HCT116 (cell line): ENCODE measurements at regions not wholly inside any gene's neighbourhood (a gene's known extent, or its start where the extent isn't known, plus 50 kb on each side); places are given as distances from the start of the nearest gene placed in this dataset.

ENCODE experiments used
- ATAC-seq: fragments of 200-7000 bp; cut with Tn5 transposase; 2 replicates; pipeline ENCODE4 v1.9.1; 2020; ENCODE audit warnings: mild to moderate bottlenecking, moderate library complexity
- BruUV-seq: library from RNA; stranded (reverse); fragments of 400-500 nt; replicated peaks from 2 replicates; lab custom pipeline; 2021; lab: Mats Ljungman, UMichigan
- CTCF ChIA-PET: fragments of 300-600 bp; sonication (Branson Sonifier 250); formaldehyde crosslinking; loops from one replicate; lab custom pipeline; 2021; ENCODE audit warnings: antibody characterized with exemption; lab: Charles Lee
- POLR2A ChIA-PET: fragments of 300-600, 350-600 bp; sonication (Branson Sonifier 250); formaldehyde crosslinking; loops from one replicate; lab custom pipeline; 2021; ENCODE audit warnings: antibody characterized with exemption; lab: Charles Lee
- RAD21 ChIA-PET, 2 experiments: fragments of 300-600 bp; sonication (Branson Sonifier 250); formaldehyde crosslinking; loops; one replicate each; lab custom pipeline; 2023; ENCODE audit warnings: low total read pairs in 2 of 2; ENCODE audit not compliant: uncharacterized antibody in 2 of 2, unreplicated experiment in 2 of 2, low non-redundant PET in 1 of 2; lab: Charles Lee
- DNase-seq: peaks from one replicate; pipeline ENCODE4 v3.0.0-alpha.2; 2010; ENCODE audit warnings: low read depth, low spot score
- H2AFZ ChIP-seq: fragments of 200-600 bp; shearing (Covaris generic), sonication (generic); 2 replicates; pipeline ENCODE4 v1.6.1; 2017; ENCODE audit warnings: low read depth, mixed run types, mixed read lengths, antibody characterized with exemption, low read length; ENCODE audit not compliant: poor library complexity, severe bottlenecking
- H3K27ac ChIP-seq: 2 replicates; pipeline ENCODE4 v1.5.1; 2012; ENCODE audit warnings: low read depth, low read length
- H3K27me3 ChIP-seq: fragments of 200-600 bp; sonication (generic); 2 replicates; pipeline ENCODE4 v1.6.1; 2016; ENCODE audit warnings: mixed run types, low read length, mixed read lengths; ENCODE audit not compliant: insufficient read depth
- H3K36me3 ChIP-seq, 2 experiments: fragments of 200-500 bp in 1 of 2; fragments of 200-600 bp in 1 of 2; sonication (Bioruptor generic) in 1 of 2; sonication (generic) in 1 of 2; 2 replicates each; pipeline versions ENCODE4 v1.5.1 to v1.6.1; 2014 to 2016; ENCODE audit warnings: low read length in 2 of 2, inconsistent platforms in 1 of 2, mixed read lengths in 1 of 2, mixed run types in 1 of 2; ENCODE audit not compliant: insufficient read depth in 2 of 2, control insufficient read depth in 1 of 2
- H3K4me1 ChIP-seq, 2 experiments: fragments of 200-600 bp in 1 of 2; sonication (generic) in 1 of 2; 2 replicates each; pipeline versions ENCODE4 v1.5.1 to v1.6.1; 2012 to 2017; ENCODE audit warnings: low read length in 2 of 2, inconsistent platforms in 1 of 2, mild to moderate bottlenecking in 1 of 2, mixed read lengths in 1 of 2, mixed run types in 1 of 2, moderate library complexity in 1 of 2; ENCODE audit not compliant: insufficient read depth in 2 of 2, control insufficient read depth in 1 of 2
- H3K4me2 ChIP-seq: fragments of 200-600 bp; sonication (generic); 2 replicates; pipeline ENCODE4 v1.6.1; 2017; ENCODE audit warnings: mixed run types, low read length, mixed read lengths
- H3K4me3 ChIP-seq, 2 experiments: fragments of 200-600 bp in 1 of 2; sonication (generic) in 1 of 2; replicated peaks in 1 of 2; 2 replicates each; pipeline ENCODE4 v1.5.1; 2011 to 2016; ENCODE audit warnings: low read length in 2 of 2, control low read depth in 1 of 2, low read depth in 1 of 2, mild to moderate bottlenecking in 1 of 2, mixed read lengths in 1 of 2, mixed run types in 1 of 2
- H3K79me2 ChIP-seq: fragments of 200-600 bp; sonication (generic); 2 replicates; pipeline ENCODE4 v1.6.1; 2017; ENCODE audit warnings: mild to moderate bottlenecking, mixed run types, low read length, moderate library complexity, mixed read lengths; ENCODE audit not compliant: insufficient read depth
- H3K9ac ChIP-seq: fragments of 200-600 bp; sonication (generic); 2 replicates; pipeline ENCODE4 v1.6.1; 2016; ENCODE audit warnings: low read length, mixed read lengths
- H3K9me2 ChIP-seq: fragments of 200-600 bp; sonication (generic), shearing (Covaris generic); 2 replicates; pipeline ENCODE4 v1.6.1; 2017; ENCODE audit warnings: mixed run types, mild to moderate bottlenecking, moderate library complexity; ENCODE audit not compliant: insufficient read depth
- H3K9me3 ChIP-seq, 2 experiments: fragments of 200-500 bp in 1 of 2; fragments of 200-600 bp in 1 of 2; sonication (Bioruptor generic) in 1 of 2; sonication (generic) in 1 of 2; 2 replicates each; pipeline ENCODE4 v1.6.1; 2014 to 2017; ENCODE audit warnings: low read length in 2 of 2, mixed read lengths in 2 of 2, inconsistent platforms in 1 of 2, low read depth in 1 of 2, mild to moderate bottlenecking in 1 of 2, mixed run types in 1 of 2, moderate library complexity in 1 of 2; ENCODE audit not compliant: control insufficient read depth in 1 of 2, insufficient read depth in 1 of 2
- H4K20me1 ChIP-seq: fragments of 200-600 bp; sonication (generic), shearing (Covaris generic); 2 replicates; pipeline ENCODE4 v1.6.1; 2017; ENCODE audit warnings: mixed run types, mild to moderate bottlenecking, moderate library complexity; ENCODE audit not compliant: insufficient read depth
- CBX3 ChIP-seq: IDR thresholded peaks from 2 replicates; pipeline ENCODE4 v1.6.1; 2012; ENCODE audit warnings: low read depth
- EGR1 ChIP-seq: IDR thresholded peaks from 2 replicates; pipeline ENCODE4 v1.6.1; 2012; ENCODE audit warnings: low read depth
- ELF1 ChIP-seq: IDR thresholded peaks from 2 replicates; pipeline ENCODE4 v1.6.1; 2012; ENCODE audit warnings: low read depth, borderline replicate concordance
- EZH2 ChIP-seq: fragments of 200-600 bp; sonication (generic); IDR thresholded peaks from 2 replicates; pipeline ENCODE4 v1.6.1; 2017; ENCODE audit warnings: antibody characterized with exemption, mixed run types
- EZH2phosphoT487 ChIP-seq: fragments of 200-600 bp; IDR thresholded peaks from 2 replicates; pipeline ENCODE4 v1.6.1; 2018; ENCODE audit warnings: antibody characterized with exemption, borderline replicate concordance
- FOSL1 ChIP-seq: IDR thresholded peaks from 2 replicates; pipeline ENCODE4 v1.6.1; 2012; ENCODE audit warnings: low read depth
- JUND ChIP-seq: IDR thresholded peaks from 2 replicates; pipeline ENCODE4 v1.6.1; 2012
- POLR2A ChIP-seq: IDR thresholded peaks from 2 replicates; pipeline ENCODE4 v1.7.0; 2011; ENCODE audit warnings: borderline replicate concordance; ENCODE audit not compliant: insufficient read depth, insufficient read length; ENCODE audit errors: extremely low read depth
- POLR2AphosphoS5 ChIP-seq: IDR thresholded peaks from 2 replicates; pipeline ENCODE4 v1.6.1; 2011; ENCODE audit warnings: mild to moderate bottlenecking, low read depth, low read length, moderate library complexity
- RAD21 ChIP-seq: IDR thresholded peaks from 2 replicates; pipeline ENCODE4 v1.6.1; 2012; ENCODE audit warnings: low read depth, mild to moderate bottlenecking
- SIN3A ChIP-seq: IDR thresholded peaks from 2 replicates; pipeline ENCODE4 v1.6.1; 2012; ENCODE audit warnings: low read depth
- SP1 ChIP-seq: IDR thresholded peaks from 2 replicates; pipeline ENCODE4 v1.6.1; 2012; ENCODE audit warnings: low read depth
- SRF ChIP-seq: IDR thresholded peaks from 2 replicates; pipeline ENCODE4 v1.6.1; 2012; ENCODE audit warnings: low read depth
- YY1 ChIP-seq: IDR thresholded peaks from 2 replicates; pipeline ENCODE4 v1.6.1; 2011; ENCODE audit warnings: low read length, low read depth, moderate library complexity, mild to moderate bottlenecking; ENCODE audit not compliant: insufficient replicate concordance; ENCODE audit errors: extremely low read depth
- ZFX ChIP-seq: fragments of 450-650 bp; IDR thresholded peaks from 2 replicates; pipeline ENCODE4 v1.6.1; 2017
- intact Hi-C: fragments of 100-400 bp; cut with micrococcal nuclease; formaldehyde crosslinking; loops from 2 replicates; pipeline ENCODE4 v1.10.0; 2022
- TF ChIP-seq, protein P1 (sequence below): IDR thresholded peaks from 2 replicates; pipeline ENCODE4 v1.6.1; 2011; ENCODE audit warnings: mild to moderate bottlenecking, low read length, moderate library complexity; ENCODE audit not compliant: insufficient replicate concordance; ENCODE audit errors: extremely low read depth
- TF ChIP-seq, protein P2 (sequence below), 3 experiments: fragments of 200-600 bp in 1 of 3; sonication (generic) in 1 of 3; IDR thresholded peaks in 2 of 3; conservative IDR thresholded peaks in 1 of 3; 2 replicates each; pipeline ENCODE4 v1.5.1; 2012 to 2017; ENCODE audit warnings: low read depth in 2 of 3, low read length in 2 of 3, antibody characterized with exemption in 1 of 3, borderline replicate concordance in 1 of 3, control low read depth in 1 of 3, mild to moderate bottlenecking in 1 of 3, mixed read lengths in 1 of 3, mixed run types in 1 of 3, moderate library complexity in 1 of 3; ENCODE audit not compliant: insufficient read depth in 1 of 3
- TF ChIP-seq, protein P3 (sequence below): IDR thresholded peaks from 2 replicates; pipeline ENCODE4 v1.6.1; 2012

DNA sequence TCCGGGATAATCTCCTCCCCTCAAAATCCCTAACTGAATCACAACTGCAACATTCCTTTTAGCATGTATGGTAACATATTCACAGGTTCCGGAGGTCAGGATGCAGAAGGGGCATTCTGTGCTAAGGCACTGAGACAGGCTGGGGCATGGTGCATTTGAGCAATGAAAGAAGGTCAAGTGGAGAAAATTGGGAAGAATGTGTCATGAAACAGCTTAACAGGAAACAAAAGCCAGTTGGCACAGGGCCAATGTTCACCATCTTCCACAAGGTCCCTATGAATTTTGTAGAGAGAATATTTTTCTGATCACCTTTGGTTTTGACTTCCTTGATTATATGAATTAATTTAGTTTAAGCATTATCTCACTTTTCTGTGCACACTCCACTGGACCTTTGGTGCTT lies 587.7 kb upstream of the NR2F2 start (continued):
- TF ChIP-seq, protein P1, sequence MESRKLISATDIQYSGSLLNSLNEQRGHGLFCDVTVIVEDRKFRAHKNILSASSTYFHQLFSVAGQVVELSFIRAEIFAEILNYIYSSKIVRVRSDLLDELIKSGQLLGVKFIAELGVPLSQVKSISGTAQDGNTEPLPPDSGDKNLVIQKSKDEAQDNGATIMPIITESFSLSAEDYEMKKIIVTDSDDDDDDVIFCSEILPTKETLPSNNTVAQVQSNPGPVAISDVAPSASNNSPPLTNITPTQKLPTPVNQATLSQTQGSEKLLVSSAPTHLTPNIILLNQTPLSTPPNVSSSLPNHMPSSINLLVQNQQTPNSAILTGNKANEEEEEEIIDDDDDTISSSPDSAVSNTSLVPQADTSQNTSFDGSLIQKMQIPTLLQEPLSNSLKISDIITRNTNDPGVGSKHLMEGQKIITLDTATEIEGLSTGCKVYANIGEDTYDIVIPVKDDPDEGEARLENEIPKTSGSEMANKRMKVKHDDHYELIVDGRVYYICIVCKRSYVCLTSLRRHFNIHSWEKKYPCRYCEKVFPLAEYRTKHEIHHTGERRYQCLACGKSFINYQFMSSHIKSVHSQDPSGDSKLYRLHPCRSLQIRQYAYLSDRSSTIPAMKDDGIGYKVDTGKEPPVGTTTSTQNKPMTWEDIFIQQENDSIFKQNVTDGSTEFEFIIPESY, result no peak

- peak overlapping the region; percentile 21 for H2AFZ ChIP-seq
- DNase-seq (no peak), ATAC-seq (no peak)
- H3K4me2 ChIP-seq, result no peak overlapping the region
- no peaks in the 10 kb centered on the region for H3K9me2 ChIP-seq
- no peaks in the 10 kb centered on the region for H3K79me2 ChIP-seq
- H4K20me1 ChIP-seq, result no peaks in the 10 kb centered on the region
- no peak overlapping the region for H3K27ac ChIP-seq
- POLR2A ChIA-PET, result no interaction called here
- H3K36me3 ChIP-seq, result no peaks in the 10 kb centered on the region
- no peak overlapping the region for H3K9ac ChIP-seq
- no peaks in the 10 kb centered on the region for H3K27me3 ChIP-seq
- CTCF ChIA-PET, result no interaction called here
- RAD21 ChIA-PET, result no interaction called here
- BruUV-seq, result no TSS peak
- H3K9me3 ChIP-seq, result no peaks in the 10 kb centered on the region
- intact Hi-C loops, result no loop called here
- no peaks in the 10 kb centered on the region for H3K4me1 ChIP-seq
- H3K4me3 ChIP-seq, result no peak overlapping the region
- TF ChIP-seq RAD21 (no peak), SRF (no peak), EZH2 (no peak), FOSL1 (no peak), JUND (no peak), ELF1 (no peak), EGR1 (no peak), CBX3 (no peak), SIN3A (no peak), SP1 (no peak), YY1 (no peak), POLR2AphosphoS5 (no peak), EZH2phosphoT487 (no peak), ZFX (no peak), POLR2A (no peak)
- TF ChIP-seq, protein P1, result no peak
- TF ChIP-seq, protein P2, sequence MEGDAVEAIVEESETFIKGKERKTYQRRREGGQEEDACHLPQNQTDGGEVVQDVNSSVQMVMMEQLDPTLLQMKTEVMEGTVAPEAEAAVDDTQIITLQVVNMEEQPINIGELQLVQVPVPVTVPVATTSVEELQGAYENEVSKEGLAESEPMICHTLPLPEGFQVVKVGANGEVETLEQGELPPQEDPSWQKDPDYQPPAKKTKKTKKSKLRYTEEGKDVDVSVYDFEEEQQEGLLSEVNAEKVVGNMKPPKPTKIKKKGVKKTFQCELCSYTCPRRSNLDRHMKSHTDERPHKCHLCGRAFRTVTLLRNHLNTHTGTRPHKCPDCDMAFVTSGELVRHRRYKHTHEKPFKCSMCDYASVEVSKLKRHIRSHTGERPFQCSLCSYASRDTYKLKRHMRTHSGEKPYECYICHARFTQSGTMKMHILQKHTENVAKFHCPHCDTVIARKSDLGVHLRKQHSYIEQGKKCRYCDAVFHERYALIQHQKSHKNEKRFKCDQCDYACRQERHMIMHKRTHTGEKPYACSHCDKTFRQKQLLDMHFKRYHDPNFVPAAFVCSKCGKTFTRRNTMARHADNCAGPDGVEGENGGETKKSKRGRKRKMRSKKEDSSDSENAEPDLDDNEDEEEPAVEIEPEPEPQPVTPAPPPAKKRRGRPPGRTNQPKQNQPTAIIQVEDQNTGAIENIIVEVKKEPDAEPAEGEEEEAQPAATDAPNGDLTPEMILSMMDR (IDR thresholded peaks at IDR 0.05 in 2 of 3, conservative IDR thresholded peaks at IDR 0.05 in 1 of 3; ENCODE audit: borderline replicate concordance in 1 of 3, insufficient read depth in 1 of 3, low read depth in 2 of 3, low read length in 2 of 3), result no peak
- TF ChIP-seq, protein P3, sequence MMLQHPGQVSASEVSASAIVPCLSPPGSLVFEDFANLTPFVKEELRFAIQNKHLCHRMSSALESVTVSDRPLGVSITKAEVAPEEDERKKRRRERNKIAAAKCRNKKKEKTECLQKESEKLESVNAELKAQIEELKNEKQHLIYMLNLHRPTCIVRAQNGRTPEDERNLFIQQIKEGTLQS, result no peak
Observed at GRCh38 chr15:95757171-95757570, 573.3 kb upstream of the NR2F2 start.
